NCI-H1048 (cell line): ENCODE measurements at regions not wholly inside any gene's neighbourhood (a gene's known extent, or its start where the extent isn't known, plus 50 kb on each side); places are given as distances from the start of the nearest gene placed in this dataset.

Experiments
- DNase-seq: peaks from one replicate; lab custom pipeline; 2025; lab: John Stamatoyannopoulos, UW

DNA sequence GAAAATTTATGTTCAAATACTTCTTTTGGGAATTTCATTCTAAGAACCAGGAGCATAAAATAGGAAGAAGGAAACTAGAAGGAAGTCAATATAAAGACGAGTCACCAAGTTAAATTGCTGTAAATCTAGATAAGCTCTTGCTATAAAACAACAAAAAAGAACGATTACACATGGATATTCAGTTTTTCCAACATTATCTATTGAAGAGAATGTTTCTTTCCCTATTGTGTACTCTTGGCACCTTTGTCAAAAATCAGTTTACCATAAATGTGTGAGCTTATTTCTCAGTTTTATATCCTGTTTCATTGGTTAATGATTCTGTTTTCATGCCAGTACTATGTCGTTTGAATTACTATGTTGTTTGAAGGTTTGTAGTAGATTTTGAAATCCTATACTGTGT, 536.3 kb upstream of the MKI67 start:
- no peak for DNase-seq

- no peak for DNase-seq
These were observed 538.5 kb upstream of the MKI67 start for GRCh38 chr10:128664729-128665128.

DNA sequence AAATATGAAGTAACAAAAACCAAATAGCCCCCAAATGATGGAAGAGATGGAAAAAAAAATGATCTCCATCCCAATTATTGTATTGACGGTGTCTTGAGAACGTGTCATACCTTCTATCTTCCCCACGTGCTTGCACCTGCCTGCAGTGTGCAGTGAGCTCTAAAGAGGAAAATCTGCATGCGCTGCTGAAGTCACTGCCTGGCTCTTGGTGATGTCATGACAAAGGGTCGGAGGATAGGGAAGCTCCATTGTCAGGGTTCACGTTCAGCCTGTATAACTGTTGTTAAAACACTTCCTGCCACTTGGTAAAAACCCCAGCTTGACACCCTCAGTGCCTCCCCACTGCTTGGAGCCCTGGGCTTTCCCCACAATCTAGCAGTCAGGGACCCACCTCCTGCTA, 549.2 kb upstream of the MKI67 start:
- no peak for DNase-seq

GRCh38 chr10:128680116-128680515, 553.9 kb upstream of the MKI67 start:
- DNase-seq = no peak

DNA sequence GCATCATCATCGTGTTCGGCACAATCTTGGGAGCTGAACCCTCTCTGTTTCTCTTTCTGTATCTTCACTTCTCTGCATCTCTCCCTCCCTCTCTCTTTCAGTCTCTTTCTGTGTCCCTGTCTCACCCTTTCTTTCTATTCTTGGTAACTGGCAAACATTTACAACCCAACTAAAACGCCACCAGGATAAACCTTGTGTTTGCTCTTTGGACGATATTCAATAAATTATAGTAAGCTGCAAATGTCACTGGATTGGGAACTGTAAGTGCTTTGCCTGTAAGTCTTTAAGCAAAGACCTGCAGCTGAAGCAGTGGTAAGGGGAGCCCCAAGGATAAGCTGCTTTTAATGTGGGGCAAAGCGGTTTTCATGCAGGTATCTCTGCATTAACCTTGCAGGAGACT, 558.0 kb upstream of the MKI67 start:
- DNase-seq = no peak

DNA sequence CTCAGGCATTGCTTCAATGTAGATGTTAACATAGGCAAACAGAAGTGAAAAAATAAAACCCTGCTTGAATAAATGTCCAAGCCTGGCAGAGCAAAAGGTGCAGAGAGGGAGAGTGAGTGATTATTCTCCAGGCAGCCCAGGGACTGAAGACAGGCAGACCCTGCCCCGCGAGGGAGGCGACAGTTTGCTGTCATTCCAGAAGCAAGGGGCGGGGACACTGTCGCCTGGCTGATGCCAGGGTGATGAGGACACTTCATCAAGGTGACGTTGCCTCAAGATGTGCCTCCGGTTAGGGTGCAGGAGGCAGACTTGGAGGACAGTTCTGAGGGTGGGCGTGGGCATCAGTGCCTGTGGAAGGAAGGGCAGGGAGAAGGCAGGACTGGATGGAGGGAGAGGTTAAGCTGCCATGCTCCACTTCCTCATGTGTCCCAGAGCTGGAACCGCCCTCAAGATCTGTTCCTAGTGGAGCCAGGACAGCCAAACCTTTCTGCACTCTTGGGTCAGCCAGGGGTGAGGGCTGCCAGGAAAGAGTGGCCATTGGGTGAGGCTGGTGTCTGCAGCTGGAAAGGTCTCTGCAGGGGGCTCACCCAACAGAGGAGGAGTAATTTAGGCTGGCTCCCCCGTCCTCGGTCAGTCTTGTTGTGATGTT, 560.5 kb upstream of the MKI67 start:
- no peak for DNase-seq

DNA sequence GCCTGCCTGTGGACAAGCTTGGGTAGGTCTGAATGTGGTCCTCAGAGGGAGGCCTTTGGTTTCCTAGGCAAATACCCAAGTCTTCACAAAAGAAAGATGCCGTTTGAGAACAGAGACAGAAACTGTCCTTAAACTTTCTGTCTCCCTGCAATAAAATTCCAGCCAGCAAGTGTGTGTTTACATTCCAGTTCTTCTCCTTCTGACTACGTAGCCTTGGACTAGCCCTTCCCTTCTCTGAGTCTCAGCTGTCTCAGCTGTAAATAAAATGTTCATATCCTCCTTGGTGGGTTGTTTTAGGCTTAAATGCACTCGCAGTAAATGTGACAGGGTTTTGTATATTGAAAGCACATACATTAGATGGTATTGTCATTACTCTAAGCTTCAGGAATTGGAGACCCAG, 561.2 kb upstream of the MKI67 start:
- no peak for DNase-seq

DNA sequence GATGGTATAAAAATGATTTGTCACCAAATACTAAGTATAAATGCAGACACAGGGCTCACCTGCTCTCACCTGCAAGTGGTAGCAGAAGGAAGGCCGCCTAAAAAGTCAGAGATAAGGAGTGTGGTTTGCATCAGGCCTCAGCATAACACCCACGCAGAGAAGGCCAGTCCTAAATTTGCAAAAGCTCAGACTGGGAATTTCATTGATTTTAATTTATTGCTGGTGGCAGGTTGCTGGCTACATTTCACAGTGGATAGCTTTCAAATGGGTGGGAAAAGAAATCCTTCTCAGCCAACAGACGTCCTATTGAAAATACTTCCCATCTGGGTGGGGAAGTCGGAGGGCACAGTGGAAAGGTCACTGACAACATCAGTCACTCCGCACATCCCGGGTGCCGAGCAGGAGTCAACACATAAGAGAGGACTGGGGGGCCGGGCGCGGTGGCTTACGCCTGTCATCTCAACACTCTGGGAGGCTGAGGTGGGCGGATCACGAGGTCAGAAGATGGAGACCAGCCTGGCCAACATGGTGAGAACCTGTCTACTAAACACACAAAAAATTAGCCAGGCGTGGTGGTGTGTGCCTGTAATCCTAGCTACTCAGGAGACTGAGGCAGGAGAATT, 561.8 kb upstream of the MKI67 start:
- DNase-seq = no peak

GRCh38 chr10:128689667-128690066, 563.4 kb upstream of the MKI67 start:
- no peak for DNase-seq

DNA sequence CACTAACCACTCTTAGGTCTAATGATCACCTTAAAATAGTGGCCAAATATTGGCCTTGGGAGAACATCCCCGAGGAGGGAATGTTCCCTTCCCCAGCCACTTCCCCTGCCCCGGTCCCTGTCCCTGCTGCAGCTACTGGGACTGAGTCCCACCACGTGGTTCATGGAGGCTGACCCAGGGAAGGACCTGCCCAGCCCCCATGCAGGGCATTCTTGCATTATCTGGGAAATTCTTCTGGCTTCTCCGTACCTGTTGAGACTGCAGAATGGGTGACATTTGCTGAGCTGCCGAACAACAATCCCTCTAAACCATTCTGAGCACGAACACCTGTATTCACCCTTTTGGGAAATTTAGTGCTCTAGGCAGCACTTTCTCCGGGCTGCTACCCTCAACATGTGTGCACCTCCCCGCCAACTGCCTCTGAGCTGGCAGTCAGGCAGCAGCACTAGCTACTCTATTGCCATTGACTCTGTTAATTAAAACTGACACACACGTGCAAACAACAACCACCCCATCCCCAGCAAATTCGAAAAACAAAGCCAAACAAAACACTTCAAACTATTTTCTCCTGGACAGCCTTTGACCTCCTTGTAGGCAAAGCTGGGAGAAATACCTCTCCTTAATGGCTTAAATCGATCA, 567.4 kb upstream of the MKI67 start:
- no peak for DNase-seq

GRCh38 chr10:128694168-128694850, 568.1 kb upstream of the MKI67 start:
- no peak for DNase-seq

- no peak for DNase-seq
These were observed 568.9 kb upstream of the MKI67 start for GRCh38 chr10:128694851-128695725.

- no peak for DNase-seq
These were observed 569.7 kb upstream of the MKI67 start for GRCh38 chr10:128695931-128696330.

GRCh38 chr10:128697437-128697836, 571.2 kb upstream of the MKI67 start:
- no peak for DNase-seq

GRCh38 chr10:128701381-128701780, 575.2 kb upstream of the MKI67 start:
- no peak for DNase-seq

DNA sequence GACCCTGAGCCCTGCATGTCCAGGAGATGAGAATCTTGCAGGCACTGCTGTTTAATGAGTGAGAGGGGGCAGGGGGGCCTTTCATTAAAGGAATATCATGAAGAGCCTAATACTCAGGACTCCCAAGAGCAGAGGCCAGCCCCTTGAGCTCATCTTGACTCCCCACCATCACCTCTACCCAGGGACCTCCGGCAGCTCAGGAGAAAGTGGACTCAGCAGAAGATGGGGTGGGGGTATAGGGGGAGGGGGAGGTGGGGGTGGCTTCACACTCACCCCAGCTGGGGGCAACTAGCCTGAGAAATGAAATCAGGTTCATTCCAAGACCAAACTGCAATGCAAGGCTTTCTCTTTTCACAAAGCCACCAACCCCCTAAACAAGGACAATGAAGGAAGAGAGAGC, 575.6 kb upstream of the MKI67 start:
- DNase-seq = no peak

DNA sequence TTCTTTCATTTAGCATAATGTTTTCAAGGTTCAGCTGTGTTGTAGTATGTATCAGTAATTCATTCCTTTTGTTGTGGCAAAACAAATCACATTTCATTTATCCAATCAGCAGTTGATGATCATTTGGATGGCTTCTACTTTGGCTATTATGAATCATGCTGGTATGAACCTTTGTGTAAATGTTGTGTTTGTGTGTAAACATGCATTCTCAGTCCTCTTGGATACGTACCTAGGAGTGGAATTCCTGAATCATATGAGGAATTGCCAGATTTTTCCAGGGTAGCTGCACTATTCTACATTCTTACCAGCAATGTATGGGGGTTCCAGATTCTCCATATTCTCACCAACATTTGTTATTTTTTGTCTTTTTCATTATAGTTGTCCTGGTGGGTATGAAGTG, 578.5 kb upstream of the MKI67 start:
- DNase-seq = no peak

GRCh38 chr10:128708182-128708581, 582.0 kb upstream of the MKI67 start:
- DNase-seq = no peak

GRCh38 chr10:128709686-128710085, 583.5 kb upstream of the MKI67 start:
- no peak for DNase-seq

- DNase-seq = no peak
These were observed 584.0 kb upstream of the MKI67 start for GRCh38 chr10:128710098-128710797.

DNA sequence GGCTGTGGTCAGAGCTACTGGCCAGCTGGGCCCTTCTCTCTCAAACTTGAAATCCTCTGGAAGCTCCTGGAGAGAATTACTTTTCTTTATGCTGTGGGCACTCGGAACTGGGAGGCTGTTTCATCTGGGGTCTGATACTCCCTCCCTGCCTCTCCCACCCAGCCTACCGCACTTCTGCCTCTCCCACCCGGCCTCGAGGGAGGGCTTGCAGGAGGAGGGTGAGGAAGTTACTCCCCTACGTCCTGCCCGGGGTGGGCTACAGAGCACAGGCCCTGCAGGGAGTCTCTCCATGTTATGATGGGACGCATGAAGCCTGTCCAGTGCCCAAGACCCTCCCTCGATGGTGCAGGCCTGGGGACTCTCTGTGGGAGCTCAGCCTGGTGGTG, 584.6 kb upstream of the MKI67 start:
- no peak for DNase-seq

GRCh38 chr10:128711806-128712205, 585.6 kb upstream of the MKI67 start:
- DNase-seq = no peak
